Neural cell (in vitro differentiated cells): ENCODE measurements at regions not wholly inside any gene's neighbourhood (a gene's known extent, or its start where the extent isn't known, plus 50 kb on each side); places are given as distances from the start of the nearest gene placed in this dataset.

ENCODE experiments used
- CTCF ChIP-seq: fragments of 450-650 bp; IDR thresholded peaks from 2 replicates; pipeline ENCODE4 v1.5.1; 2014; ENCODE audit warnings: antibody characterized with exemption, mild to moderate bottlenecking, moderate library complexity; ENCODE audit not compliant: poor library complexity, severe bottlenecking
- EP300 ChIP-seq: fragments of 450-650 bp; conservative IDR thresholded peaks from 2 replicates; pipeline ENCODE4 v1.6.1; 2014; ENCODE audit warnings: antibody characterized with exemption, mild to moderate bottlenecking, moderate library complexity; ENCODE audit not compliant: poor library complexity, severe bottlenecking
- EZH2 ChIP-seq: fragments of 200-600, 300-800 bp; shearing (Covaris generic), sonication (generic); IDR thresholded peaks from 2 replicates; pipeline ENCODE4 v1.6.1; 2014; ENCODE audit warnings: antibody characterized with exemption, low read length, borderline replicate concordance, mild to moderate bottlenecking; ENCODE audit not compliant: insufficient read depth, poor library complexity, severe bottlenecking
- RAD21 ChIP-seq: fragments of 450-650 bp; conservative IDR thresholded peaks from 2 replicates; pipeline ENCODE4 v1.6.1; 2014; ENCODE audit warnings: antibody characterized with exemption, mild to moderate bottlenecking, moderate library complexity
- REST ChIP-seq: IDR thresholded peaks from 2 replicates; pipeline ENCODE4 v1.6.1; 2012; ENCODE audit warnings: borderline replicate concordance
- SMC3 ChIP-seq: fragments of 450-650 bp; conservative IDR thresholded peaks from 2 replicates; pipeline ENCODE4 v1.6.1; 2014; ENCODE audit warnings: antibody characterized with exemption, mild to moderate bottlenecking, moderate library complexity; ENCODE audit not compliant: poor library complexity
- TAF1 ChIP-seq: IDR thresholded peaks from 2 replicates; pipeline ENCODE4 v1.6.1; 2012; ENCODE audit warnings: low read depth

GRCh38 chr2:13542061-13542460 lies 825.3 kb downstream of the TRIB2 start:
- TF ChIP-seq CTCF = no peak
- no peak for TF ChIP-seq EP300
- no peak for TF ChIP-seq EZH2
- no peak for TF ChIP-seq REST
- TF ChIP-seq TAF1 = no peak
- no peak for TF ChIP-seq RAD21
- TF ChIP-seq SMC3 = no peak
